Liver (tissue), 8 donors: ENCODE measurements at regions not wholly inside any gene's neighbourhood (a gene's known extent, or its start where the extent isn't known, plus 50 kb on each side); places are given as distances from the start of the nearest gene placed in this dataset.

Experiments
- DNase-seq: peaks from one replicate; pipeline ENCODE4 v3.0.0-alpha.2; 2017; ENCODE audit warnings: low spot score
- H3K27ac ChIP-seq, 2 donors: one replicate each; pipeline ENCODE4 v1.7.0; 2013; ENCODE audit warnings: inconsistent platforms in 2 of 2, low read length in 2 of 2, control low read depth in 1 of 2, low read depth in 1 of 2, mild to moderate bottlenecking in 1 of 2
- H3K27me3 ChIP-seq, 4 donors: one replicate each; pipeline versions ENCODE4 v1.6.1 to v1.7.0; 2013; ENCODE audit warnings: low read length in 3 of 4, inconsistent platforms in 1 of 4, mild to moderate bottlenecking in 1 of 4, moderate library complexity in 1 of 4; ENCODE audit not compliant: control insufficient read depth in 4 of 4, insufficient read depth in 4 of 4
- H3K36me3 ChIP-seq, 4 donors: one replicate each; pipeline versions ENCODE4 v1.6.1 to v1.7.0; 2013; ENCODE audit warnings: low read length in 3 of 4, mild to moderate bottlenecking in 3 of 4, low read depth in 1 of 4, moderate library complexity in 1 of 4; ENCODE audit not compliant: control insufficient read depth in 4 of 4, insufficient read depth in 3 of 4
- H3K4me1 ChIP-seq, 4 donors: one replicate each; pipeline versions ENCODE4 v1.6.1 to v1.7.0; 2013; ENCODE audit warnings: low read length in 3 of 4, mild to moderate bottlenecking in 3 of 4, moderate library complexity in 1 of 4; ENCODE audit not compliant: control insufficient read depth in 4 of 4, insufficient read depth in 4 of 4
- H3K4me3 ChIP-seq, 3 donors: one replicate each; pipeline versions ENCODE4 v1.6.1 to v1.7.0; 2013; ENCODE audit warnings: low read length in 3 of 3, control low read depth in 1 of 3, low read depth in 1 of 3, mild to moderate bottlenecking in 1 of 3
- H3K9ac ChIP-seq, 2 donors: one replicate each; pipeline ENCODE4 v1.7.0; 2013; ENCODE audit warnings: low read length in 2 of 2, mild to moderate bottlenecking in 2 of 2, moderate library complexity in 2 of 2, control low read depth in 1 of 2, low read depth in 1 of 2
- H3K9me3 ChIP-seq, 4 donors: one replicate each; pipeline versions ENCODE4 v1.6.1 to v1.7.0; 2013; ENCODE audit warnings: low read length in 3 of 4; ENCODE audit not compliant: control insufficient read depth in 4 of 4
- ATF3 ChIP-seq: IDR thresholded peaks from 2 replicates; pipeline ENCODE4 v1.6.1; 2016; ENCODE audit warnings: antibody characterized with exemption
- CTCF ChIP-seq: fragments of 150-350 bp; IDR thresholded peaks from 2 replicates; pipeline ENCODE4 v1.5.1; 2017; ENCODE audit warnings: improper control_type of control experiment, low read depth, low read length; ENCODE audit not compliant: missing input control
- EGR1 ChIP-seq, 2 donors: IDR thresholded peaks; 2 replicates each; pipeline ENCODE4 v1.6.1; 2016 to 2018; ENCODE audit warnings: antibody characterized with exemption in 2 of 2, low read depth in 2 of 2
- FOXA1 ChIP-seq: IDR thresholded peaks from 2 replicates; pipeline ENCODE4 v1.6.1; 2016; ENCODE audit warnings: antibody characterized with exemption
- FOXA2 ChIP-seq: IDR thresholded peaks from 2 replicates; pipeline ENCODE4 v1.6.1; 2016; ENCODE audit warnings: antibody characterized with exemption
- GABPA ChIP-seq, 2 donors: IDR thresholded peaks in 1 of 2; conservative IDR thresholded peaks in 1 of 2; 2 replicates each; pipeline ENCODE4 v1.6.1; 2016; ENCODE audit warnings: antibody characterized with exemption in 2 of 2, mild to moderate bottlenecking in 1 of 2, moderate library complexity in 1 of 2
- HNF4A ChIP-seq, 2 donors: conservative IDR thresholded peaks; 2 replicates each; pipeline ENCODE4 v1.6.1; 2016; ENCODE audit warnings: antibody characterized with exemption in 2 of 2, mild to moderate bottlenecking in 2 of 2
- HNF4G ChIP-seq: IDR thresholded peaks from 2 replicates; pipeline ENCODE4 v1.6.1; 2016; ENCODE audit warnings: antibody characterized with exemption
- JUND ChIP-seq, 2 donors: IDR thresholded peaks; 2 replicates each; pipeline ENCODE4 v1.6.1; 2016; ENCODE audit warnings: antibody characterized with exemption in 2 of 2
- NR2F2 ChIP-seq: IDR thresholded peaks from 2 replicates; pipeline ENCODE4 v1.6.1; 2016; ENCODE audit warnings: antibody characterized with exemption
- RAD21 ChIP-seq, 2 donors: IDR thresholded peaks; 2 replicates each; pipeline ENCODE4 v1.6.1; 2016; ENCODE audit warnings: antibody characterized with exemption in 2 of 2, mild to moderate bottlenecking in 2 of 2
- REST ChIP-seq: IDR thresholded peaks from 2 replicates; pipeline ENCODE4 v1.6.1; 2016; ENCODE audit warnings: antibody characterized with exemption, mild to moderate bottlenecking
- RXRA ChIP-seq, 2 donors: IDR thresholded peaks; 2 replicates each; pipeline ENCODE4 v1.6.1; 2017 to 2018; ENCODE audit warnings: antibody characterized with exemption in 2 of 2, mild to moderate bottlenecking in 1 of 2
- SP1 ChIP-seq: IDR thresholded peaks from 2 replicates; pipeline ENCODE4 v1.6.1; 2018; ENCODE audit warnings: antibody characterized with exemption, mild to moderate bottlenecking
- TAF1 ChIP-seq: conservative IDR thresholded peaks from 2 replicates; pipeline ENCODE4 v1.6.1; 2016; ENCODE audit warnings: antibody characterized with exemption, mild to moderate bottlenecking
- YY1 ChIP-seq: IDR thresholded peaks from 2 replicates; pipeline ENCODE4 v1.6.1; 2016; ENCODE audit warnings: antibody characterized with exemption, mild to moderate bottlenecking
- WGBS: extraction: QIAGEN DNeasy Blood & Tissue Kit; methylation state at CpG from one replicate; pipeline ENCODE4 v1.1.7; 2013; 5-methylcytosine and 5-hydroxymethylcytosine counted together
- TF ChIP-seq, protein P1 (sequence below): IDR thresholded peaks from 2 replicates; pipeline ENCODE4 v1.6.1; 2016; ENCODE audit warnings: antibody characterized with exemption
- TF ChIP-seq, protein P2 (sequence below): IDR thresholded peaks from 2 replicates; pipeline ENCODE4 v1.6.1; 2016; ENCODE audit warnings: antibody characterized with exemption
- donor health status: healthy.
- donor health status: healthy.
- donor health status: healthy.
- donor health status: healthy.
- donor health status: healthy.

DNA sequence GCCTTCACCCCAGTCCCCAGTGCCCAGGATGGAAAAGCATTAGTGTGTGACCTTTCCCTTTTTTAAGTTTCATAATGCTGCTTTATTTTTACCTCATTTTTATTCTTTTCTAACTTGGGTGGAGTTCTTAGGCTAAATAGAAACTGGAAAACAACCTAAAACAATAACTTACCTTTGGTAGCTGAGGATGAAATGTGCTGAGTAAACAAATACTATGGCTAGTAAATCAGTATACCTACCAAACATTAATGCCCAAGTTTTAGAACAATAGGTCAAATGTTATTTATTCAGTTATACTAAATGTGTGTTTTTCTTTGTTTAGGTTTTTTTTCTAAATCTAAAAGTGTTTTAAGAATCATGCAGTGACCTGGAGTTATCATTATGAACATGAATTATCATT is 226.6 kb upstream of the G2E3 start:
- Histone ChIP-seq H3K4me1 (no peaks in the 10 kb centered on the region), H3K27ac (no peak overlapping the region), H3K27me3 (peaks cover 0 to 3% (median 0%) of the 10 kb centered on the region in 4 donors), H3K36me3 (no peaks in the 10 kb centered on the region), H3K9me3 (no peaks in the 10 kb centered on the region), H3K4me3 (no peak overlapping the region), H3K9ac (no peak overlapping the region)
- no peak for DNase-seq
- no peak for TF ChIP-seq FOXA1
- no peak for TF ChIP-seq YY1
- TF ChIP-seq JUND (IDR thresholded peaks at IDR 0.05), result no peak
- TF ChIP-seq SP1, result no peak
- TF ChIP-seq, protein P1, sequence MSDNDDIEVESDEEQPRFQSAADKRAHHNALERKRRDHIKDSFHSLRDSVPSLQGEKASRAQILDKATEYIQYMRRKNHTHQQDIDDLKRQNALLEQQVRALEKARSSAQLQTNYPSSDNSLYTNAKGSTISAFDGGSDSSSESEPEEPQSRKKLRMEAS, result no peak
- TF ChIP-seq RAD21 (IDR thresholded peaks at IDR 0.05), result no peak
- TF ChIP-seq RXRA (IDR thresholded peaks at IDR 0.05), result no peak
- TF ChIP-seq HNF4A (conservative IDR thresholded peaks at IDR 0.05), result no peak
- TF ChIP-seq FOXA2, result no peak
- TF ChIP-seq HNF4G, result no peak
- TF ChIP-seq, protein P2, sequence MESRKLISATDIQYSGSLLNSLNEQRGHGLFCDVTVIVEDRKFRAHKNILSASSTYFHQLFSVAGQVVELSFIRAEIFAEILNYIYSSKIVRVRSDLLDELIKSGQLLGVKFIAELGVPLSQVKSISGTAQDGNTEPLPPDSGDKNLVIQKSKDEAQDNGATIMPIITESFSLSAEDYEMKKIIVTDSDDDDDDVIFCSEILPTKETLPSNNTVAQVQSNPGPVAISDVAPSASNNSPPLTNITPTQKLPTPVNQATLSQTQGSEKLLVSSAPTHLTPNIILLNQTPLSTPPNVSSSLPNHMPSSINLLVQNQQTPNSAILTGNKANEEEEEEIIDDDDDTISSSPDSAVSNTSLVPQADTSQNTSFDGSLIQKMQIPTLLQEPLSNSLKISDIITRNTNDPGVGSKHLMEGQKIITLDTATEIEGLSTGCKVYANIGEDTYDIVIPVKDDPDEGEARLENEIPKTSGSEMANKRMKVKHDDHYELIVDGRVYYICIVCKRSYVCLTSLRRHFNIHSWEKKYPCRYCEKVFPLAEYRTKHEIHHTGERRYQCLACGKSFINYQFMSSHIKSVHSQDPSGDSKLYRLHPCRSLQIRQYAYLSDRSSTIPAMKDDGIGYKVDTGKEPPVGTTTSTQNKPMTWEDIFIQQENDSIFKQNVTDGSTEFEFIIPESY, result no peak
- no peak for TF ChIP-seq NR2F2
- TF ChIP-seq ATF3, result no peak
- no peak for TF ChIP-seq TAF1
- TF ChIP-seq CTCF, result no peak
- no peak for TF ChIP-seq GABPA (IDR thresholded peaks at IDR 0.05 in 1 of 2, conservative IDR thresholded peaks at IDR 0.05 in 1 of 2)
- TF ChIP-seq EGR1 (IDR thresholded peaks at IDR 0.05; ENCODE audit: low read depth in 2 of 2), result no peak
- TF ChIP-seq REST, result no peak

DNA sequence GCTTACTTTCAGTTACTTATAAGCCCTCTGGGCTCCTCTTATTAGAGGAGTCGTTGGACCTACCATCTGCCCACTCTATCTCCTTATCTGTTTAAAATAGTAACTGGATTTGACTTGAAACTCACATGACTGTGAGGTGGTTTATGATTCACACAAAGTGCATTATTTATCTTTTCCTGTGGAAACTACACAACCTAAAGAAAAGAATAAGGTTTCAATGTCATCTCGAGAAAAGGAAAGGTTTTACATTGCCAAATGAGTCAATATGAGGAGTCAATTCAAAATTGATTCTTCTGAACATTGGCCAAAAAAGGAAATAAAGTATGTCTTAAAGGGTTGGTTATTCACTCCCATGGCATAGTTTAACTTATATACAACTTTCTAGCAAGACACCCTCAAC is 225.0 kb upstream of the G2E3 start:
- peaks cover 0 to 3% (median 0%) of the 10 kb centered on the region in 4 donors for H3K27me3 ChIP-seq
- no peaks in the 10 kb centered on the region for H3K4me1 ChIP-seq
- H3K9ac ChIP-seq, result no peak overlapping the region
- H3K9me3 ChIP-seq, result no peaks in the 10 kb centered on the region
- no peak for DNase-seq
- 51% methylated on average over 2 of the region's 2 CpGs for WGBS
- H3K4me3 ChIP-seq, result no peak overlapping the region
- TF ChIP-seq GABPA (IDR thresholded peaks at IDR 0.05 in 1 of 2, conservative IDR thresholded peaks at IDR 0.05 in 1 of 2), result no peak
- no peak for TF ChIP-seq YY1
- no peak for TF ChIP-seq FOXA1
- TF ChIP-seq, protein P2, result no peak
- no peak for TF ChIP-seq HNF4G
- no peak for TF ChIP-seq RAD21 (IDR thresholded peaks at IDR 0.05)
- TF ChIP-seq RXRA (IDR thresholded peaks at IDR 0.05), result no peak
- TF ChIP-seq EGR1 (IDR thresholded peaks at IDR 0.05; ENCODE audit: low read depth in 2 of 2), result no peak
- TF ChIP-seq REST, result no peak
- TF ChIP-seq, protein P1, result no peak
- TF ChIP-seq JUND (IDR thresholded peaks at IDR 0.05), result no peak
- no peak for TF ChIP-seq FOXA2
- no peaks in the 10 kb centered on the region for H3K36me3 ChIP-seq
- H3K27ac ChIP-seq, result no peak overlapping the region
